Stimulated activated CD4-positive, alpha-beta T cell treated with anti-CD3 and anti-CD28 coated beads, TNF-alpha, amount 100 ng/mL, for 1 hour (primary cell): ENCODE measurements at regions not wholly inside any gene's neighbourhood (a gene's known extent, or its start where the extent isn't known, plus 50 kb on each side); places are given as distances from the start of the nearest gene placed in this dataset.

Experiments
- DNase-seq, 3 donors: peaks; one replicate each; pipeline ENCODE4 v3.0.0-alpha.2; 2020; ENCODE audit warnings: low read depth in 3 of 3, low spot score in 1 of 3

DNA sequence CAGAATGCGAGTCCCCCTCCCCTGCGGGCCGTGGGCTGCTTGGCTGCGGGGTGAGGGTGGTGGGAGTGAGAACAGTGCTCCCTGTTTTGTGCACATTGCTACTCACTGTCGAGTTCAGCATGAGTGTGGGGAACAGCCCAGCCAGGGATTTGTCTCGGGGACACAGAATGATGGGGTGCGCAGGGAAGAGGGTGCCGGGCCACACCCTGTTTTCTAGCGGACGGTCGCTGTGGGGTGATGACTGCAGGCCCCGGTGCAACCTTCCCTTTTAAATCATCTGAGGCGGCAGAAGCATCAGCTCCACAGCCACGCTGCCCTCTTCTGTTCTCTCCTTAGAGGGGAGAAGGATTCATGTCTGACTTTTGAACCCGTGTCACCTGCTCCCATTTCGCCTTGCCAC is 1051.2 kb downstream of the TBC1D22A start:
- DNase-seq, result no peak

DNA sequence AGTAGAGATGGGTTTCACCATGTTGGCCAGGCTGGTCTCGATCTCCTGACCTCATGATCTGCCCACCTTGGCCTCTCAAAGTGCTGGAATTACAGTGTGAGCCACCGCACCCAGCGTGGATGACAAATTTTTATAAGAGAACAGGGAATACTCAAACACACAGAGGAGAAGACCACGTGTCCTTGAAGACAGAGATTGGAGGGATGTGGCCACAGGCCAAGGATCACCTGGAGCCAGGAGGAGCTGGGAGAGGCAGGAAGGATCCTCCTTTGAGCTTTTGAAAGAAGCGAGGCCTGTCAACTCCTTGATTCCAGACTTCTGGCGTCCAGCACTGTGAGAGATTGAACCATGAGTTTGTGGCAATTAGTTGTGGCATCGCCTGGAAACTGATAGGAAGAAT is 1049.5 kb downstream of the TBC1D22A start:
- DNase-seq, result no peak

DNA sequence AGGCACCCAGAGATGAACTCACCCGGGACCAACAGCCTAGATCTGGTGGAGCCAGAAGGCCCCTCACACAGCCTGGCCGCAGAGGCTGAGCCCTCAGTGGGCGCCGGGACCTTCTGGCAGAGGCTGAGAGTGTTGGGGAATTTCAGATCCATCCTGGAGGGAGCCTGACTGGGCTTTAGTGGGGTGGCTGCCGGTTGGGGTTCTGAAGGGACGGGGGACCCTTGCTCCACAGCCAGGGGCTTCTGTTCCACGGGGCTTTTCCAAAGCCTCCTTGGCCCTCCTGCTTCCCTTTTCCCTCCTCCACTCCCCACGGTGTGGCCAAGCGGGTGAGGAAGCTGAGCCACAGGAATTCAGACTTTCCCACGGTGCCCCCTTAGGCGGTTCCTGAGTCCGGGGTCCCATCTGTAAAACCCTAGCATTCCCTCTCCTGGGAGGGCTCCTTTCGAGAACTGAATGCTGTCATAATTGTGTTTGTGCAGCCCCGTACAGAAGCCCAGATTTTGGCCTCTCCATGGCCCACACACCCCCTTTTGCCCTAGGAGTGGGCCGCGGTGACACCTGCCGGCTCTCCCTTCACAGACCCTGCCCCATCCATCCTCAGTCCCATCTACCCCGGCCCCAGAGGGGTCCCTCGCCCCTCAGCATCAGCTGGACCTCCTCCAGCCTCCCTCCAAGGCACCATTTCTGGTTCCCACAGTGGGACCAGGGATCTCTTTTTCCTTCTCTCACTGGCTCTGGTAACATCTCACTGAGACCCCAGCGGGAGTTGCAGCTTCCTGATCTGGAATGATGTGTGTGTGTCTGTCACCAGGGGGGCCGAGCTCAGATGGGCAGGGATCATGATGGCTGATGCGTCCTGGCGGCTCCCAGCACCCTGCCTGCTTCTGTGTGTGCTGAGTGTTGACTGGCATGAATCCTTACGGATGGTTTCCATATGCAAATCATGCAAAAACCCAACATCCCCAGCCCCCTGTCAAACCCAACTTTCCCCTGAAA is 1048.4 kb downstream of the TBC1D22A start:
- no peak for DNase-seq

DNA sequence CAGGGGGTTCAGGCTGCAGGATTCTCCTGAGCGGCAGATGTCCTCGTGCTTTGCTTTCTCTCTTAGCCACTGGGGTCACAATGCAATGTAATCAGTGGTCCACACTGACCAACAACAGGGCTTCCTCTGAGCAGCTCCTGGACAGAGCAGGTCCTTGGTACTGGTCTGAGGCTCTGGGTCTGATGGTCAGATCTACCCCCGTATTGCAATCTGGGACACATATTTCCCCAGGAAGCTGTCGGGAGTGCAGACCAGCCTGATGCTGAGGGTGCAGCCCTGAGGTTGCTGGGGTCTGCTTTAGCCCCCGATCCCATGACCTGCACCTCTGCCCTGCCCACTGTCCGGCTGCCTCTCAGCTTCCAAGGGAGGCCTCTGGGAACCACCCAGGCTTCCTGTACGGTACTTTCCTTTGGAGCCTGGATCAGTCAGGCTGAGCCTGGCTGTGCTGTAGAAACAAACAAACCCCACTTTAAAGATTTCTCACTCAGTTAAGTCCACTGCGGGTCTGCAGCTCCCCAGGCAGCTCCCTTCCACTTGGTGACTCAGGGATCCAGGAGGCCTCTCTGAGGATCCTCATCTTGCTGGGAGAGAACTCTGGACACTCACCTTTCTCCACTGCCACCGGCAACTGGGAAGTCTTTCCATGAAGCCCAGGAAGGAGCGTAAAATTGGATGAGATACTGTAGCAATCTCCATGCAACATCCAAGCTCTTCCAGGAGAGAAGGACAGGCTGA is 1046.6 kb downstream of the TBC1D22A start:
- DNase-seq, result no peak

DNA sequence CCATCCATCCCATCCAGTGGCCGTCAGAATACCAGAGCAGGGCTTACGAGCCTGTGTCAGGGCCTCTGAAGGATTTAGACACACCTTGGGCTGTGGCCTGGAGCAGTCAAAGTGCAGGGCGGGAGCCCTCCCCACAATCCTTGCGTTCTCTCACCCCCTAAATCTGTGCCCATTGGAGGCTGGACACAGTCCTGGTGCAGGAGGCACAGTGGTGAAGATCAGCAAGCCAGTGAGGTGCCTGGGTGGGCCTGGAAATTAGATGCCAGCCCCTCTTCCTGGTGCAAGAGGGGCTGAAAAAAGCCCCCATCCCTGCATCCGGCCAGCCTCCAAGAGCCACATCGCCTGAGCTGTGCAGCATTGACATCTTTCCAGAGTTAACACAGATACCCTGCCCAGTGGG is 1045.8 kb downstream of the TBC1D22A start:
- no peak for DNase-seq

DNA sequence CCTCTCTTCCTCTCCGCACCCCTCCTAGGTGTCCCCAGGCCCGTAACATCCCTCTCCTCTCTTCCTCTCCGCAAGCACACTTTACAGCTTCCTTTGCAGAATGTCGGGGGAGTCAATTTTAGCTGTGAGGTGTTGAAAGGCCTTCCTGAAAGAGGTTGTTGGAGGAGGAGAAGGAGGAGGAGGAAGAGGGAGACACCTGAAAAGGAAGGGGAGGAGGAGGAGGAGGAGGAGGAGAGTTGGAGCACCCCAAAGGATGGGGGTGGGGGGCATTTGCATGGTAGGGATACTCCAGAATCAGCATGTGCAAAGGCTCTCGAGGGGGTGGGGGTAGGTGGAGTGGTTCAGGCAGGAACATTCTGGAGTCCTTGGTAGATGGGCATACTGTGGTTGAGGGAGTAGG is 1045.1 kb downstream of the TBC1D22A start:
- DNase-seq, result no peak

DNA sequence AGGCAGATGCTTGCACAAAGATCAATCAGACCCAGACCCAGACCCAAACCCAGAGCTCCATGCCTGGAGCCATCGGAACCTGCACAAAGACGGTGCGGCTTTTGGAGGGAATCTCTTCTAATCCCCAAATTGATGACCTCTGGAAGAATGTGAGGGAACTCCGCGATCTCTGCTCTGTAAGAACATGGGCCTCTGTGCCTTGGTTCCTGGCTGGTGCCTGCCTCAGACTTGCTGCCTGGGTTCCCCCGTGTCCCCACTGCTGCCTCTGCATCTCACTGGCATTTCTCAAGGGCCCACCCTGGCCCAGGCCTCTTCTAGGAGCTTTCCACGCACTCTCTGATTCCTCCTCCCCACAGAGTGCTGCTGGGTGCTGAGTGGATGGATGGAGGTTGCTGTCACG is 1044.4 kb downstream of the TBC1D22A start:
- no peak for DNase-seq

DNA sequence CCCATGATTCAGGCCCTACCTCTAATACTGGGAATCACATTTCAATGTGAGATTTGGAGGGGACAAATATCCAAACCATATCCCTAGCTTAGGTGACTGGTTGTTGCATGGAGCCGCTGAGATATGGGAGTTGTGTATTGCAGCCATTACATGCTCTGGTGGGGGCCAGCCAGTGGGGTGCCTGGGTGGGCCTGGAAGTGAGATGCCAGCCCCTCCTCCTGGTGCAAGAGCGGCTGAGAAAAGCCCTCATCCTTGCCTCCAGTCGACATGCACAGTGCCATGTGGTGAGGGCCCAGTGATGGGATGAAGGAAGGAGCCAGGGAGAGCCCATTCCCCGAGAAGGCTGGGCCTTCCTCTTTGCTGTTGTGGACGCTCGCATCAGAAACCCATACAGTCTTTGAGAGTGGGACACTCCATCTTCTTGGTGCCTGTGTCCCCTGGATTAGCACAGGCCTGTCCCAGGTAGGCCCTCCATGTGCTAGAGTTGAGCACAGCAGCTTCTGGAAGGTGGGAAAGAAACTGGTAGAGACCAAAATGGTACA is 1043.0 kb downstream of the TBC1D22A start:
- DNase-seq, result no peak

DNA sequence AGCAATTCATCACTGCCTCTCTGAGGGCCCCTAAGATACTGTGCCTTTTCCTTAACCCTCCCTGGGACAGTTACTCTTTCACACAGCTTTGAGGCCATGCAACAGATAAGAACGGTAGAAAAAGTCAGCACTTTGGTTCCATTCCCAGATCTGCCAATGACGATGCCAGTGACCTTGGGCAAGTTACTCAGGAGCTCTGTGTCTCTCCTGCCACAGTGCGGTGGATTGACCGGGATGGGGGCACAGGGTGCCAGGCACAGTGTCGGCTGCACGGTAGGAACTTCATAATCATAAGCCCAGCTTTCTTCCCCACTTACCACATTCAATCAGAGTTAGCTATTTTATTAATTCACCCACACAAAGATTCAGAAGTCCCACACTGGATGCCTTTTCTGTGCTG is 1041.8 kb downstream of the TBC1D22A start:
- DNase-seq, result no peak

DNA sequence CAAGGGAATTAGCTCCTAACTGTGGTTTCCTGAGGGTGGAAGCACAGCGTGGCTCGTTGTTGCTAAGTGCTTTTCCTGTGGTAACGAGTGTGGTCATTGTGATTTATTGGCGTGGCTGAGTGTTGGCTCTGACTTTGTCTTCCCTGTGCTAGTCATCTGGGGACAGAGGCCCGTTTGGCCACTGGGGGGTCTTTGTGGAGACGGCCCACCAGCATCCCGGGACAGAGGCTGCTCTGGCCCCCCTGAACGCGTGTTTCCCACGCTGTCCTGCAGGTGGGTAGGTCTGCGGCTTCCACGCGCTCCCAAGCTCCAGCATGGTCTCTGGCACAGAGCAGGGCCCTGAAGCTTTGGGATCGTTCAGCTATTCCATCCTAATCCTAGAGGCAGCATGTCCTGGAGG is 1040.0 kb downstream of the TBC1D22A start:
- no peak for DNase-seq

DNA sequence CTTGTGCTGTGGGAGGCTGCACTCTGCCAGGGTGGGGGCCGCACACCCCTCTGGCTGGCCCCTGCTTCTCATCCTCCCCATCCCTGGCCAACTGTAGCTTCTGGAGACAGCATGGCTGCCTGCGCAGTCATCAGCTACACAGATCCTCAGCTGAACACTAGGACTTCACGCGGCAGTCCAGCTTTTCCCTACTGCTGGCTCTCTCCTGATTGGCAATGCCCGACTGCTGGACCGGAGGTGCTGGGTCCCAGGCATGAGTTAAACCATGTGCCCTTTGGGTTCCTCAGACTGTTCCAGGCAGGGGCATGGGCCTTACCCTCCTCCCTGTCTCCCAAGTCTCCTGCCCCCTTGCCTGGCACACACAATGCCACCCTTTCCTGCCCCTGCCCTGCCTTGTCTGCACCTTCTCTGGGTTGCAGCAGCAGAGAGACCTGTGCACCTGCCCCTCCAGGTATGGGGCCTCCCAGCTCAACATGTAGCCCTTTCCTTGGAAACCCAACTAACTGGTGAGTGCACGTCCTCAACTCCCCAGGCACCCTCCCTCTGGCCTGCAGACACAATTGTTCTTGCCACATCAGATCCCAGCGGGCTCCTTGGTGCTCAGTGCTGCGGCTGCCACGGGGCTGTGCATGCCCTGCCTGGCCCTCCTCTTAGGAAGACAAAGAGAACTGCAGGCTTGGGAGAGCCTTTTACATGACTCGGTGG is 1039.2 kb downstream of the TBC1D22A start:
- no peak for DNase-seq

DNA sequence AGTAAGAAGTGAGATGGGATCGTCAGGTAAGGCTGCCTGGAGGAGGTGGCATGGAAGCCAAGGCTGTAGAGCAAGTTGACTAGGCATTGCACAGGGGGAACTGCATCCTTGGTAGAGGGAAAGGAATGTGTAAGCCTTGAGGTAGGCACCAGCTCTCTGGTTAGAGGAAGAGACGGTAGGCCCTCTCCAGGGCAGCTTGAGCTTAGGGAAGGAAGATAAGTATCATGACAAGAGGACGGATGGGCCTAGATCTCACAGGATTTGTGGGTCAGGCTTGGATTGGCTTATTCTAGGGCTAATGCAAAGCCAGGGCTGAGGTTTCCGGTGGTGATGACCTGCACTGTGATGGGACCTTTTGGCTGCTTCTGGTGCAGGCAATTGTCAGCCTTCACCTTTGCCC is 1035.8 kb downstream of the TBC1D22A start:
- DNase-seq, result no peak

DNA sequence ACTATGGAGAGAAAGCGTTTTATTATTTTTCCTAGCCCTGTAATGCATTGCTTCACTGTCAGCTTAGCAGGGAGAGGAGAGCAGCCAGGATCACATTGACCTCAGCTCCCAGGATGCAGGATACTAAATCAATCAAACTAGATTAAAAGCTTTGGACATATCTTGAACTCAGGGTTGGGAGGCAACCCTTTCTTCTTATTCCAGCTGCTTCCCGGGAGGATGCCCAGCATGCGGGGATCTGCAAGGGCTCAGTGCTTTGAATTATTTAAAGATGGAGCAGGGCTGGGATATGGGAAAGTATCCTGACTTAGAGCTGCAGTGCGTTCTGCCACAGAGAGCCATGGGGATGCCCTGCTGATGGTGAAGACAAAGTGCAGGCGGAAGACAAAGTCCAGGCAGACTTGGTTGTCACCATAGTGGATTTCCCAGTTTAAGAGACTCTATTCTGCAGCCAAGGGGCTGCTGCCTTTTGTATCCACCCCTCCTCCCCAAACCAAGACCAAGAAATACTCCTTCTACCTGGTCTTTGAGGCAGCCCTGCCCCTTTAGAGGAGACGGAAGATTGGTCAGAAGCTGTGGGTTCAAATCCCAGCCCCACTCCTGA is 1035.0 kb downstream of the TBC1D22A start:
- no peak for DNase-seq

DNA sequence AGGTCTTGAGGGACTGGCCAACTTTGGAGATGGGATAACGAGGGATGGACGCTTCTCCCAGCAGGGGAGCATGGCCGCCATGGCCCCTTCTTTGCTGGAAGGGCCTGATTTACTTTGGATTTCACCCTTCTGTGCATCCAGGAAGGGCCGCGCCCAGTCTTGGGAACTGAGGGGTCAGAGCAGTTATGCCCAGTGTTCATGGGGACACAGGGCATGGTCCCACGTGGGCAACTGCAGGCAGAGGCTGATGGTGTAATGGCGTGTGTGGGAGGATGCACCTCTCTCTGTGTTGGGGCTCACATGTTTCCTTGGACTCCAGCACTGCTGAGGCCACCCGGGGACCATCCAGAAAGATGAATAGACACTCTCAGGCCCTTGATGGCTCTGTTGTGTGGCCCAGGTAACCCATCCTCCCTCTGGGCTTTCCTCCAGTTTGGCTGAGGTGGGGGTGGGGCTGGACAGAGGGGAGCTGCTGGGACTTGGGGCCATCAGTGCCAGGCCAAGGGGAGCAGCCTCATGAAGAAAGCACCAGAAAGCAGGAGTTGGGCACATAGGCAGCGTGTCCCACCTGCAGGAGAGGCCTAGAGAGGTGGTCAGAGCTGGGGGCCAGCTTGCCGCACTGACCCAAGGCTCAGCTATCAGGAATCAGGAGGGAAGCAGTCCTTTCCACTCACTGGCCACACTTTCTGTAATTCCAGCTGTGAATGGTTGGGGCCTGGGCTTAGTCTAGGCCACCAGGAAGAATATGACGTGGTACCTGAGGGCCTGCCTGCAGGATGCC is 1033.9 kb downstream of the TBC1D22A start:
- DNase-seq, result no peak

DNA sequence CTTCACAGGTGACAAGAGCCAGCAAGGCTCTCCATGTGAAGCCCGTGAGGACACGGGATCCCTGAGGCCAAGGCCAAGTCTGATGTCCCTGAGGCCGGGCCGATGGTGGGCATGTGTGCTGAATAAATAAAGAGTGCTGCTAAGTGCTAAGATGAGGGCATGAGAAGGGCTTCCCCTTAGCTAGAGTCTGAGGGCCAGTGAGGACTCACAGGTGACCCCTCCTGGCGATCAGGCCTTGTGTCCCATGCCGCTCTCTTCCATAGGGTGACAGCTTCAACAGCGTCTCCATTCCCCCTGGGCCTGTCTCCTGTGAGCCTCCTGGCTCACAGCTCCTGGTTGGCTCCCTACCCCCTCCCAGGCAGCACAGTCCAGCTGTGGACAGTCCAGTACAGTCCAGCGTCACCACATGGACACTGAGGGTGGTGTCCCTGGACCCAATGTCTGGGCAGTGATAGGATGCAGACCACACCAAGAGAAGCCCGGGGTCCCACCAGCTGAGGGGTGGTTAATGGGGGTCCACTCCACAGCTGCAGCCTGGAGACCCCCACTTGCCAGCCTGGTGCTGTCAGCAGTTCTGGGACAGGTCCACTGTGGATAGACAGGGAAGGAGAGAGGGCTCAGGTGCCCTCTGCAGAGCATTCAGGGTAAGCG is 1033.2 kb downstream of the TBC1D22A start:
- no peak for DNase-seq

DNA sequence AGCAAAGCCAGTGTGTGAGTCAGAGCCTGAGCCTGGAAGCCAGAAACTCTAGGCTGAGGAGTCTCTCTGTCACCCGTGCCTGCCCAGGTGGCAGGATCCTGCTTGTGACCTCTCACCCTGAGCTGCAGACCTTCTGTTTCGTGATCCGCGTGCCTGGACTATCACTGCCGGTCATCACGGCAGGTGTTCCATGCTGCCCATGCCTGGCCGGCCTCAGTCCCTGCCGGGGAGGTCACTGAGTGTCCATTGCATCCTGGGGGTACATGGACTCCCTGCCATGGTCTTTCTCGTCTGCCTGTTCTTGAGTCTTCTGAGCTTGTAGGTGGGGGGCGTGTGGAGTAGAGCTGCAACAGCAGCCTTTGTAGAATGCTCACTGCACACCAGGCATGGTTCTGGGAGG is 1032.4 kb downstream of the TBC1D22A start:
- no peak for DNase-seq

DNA sequence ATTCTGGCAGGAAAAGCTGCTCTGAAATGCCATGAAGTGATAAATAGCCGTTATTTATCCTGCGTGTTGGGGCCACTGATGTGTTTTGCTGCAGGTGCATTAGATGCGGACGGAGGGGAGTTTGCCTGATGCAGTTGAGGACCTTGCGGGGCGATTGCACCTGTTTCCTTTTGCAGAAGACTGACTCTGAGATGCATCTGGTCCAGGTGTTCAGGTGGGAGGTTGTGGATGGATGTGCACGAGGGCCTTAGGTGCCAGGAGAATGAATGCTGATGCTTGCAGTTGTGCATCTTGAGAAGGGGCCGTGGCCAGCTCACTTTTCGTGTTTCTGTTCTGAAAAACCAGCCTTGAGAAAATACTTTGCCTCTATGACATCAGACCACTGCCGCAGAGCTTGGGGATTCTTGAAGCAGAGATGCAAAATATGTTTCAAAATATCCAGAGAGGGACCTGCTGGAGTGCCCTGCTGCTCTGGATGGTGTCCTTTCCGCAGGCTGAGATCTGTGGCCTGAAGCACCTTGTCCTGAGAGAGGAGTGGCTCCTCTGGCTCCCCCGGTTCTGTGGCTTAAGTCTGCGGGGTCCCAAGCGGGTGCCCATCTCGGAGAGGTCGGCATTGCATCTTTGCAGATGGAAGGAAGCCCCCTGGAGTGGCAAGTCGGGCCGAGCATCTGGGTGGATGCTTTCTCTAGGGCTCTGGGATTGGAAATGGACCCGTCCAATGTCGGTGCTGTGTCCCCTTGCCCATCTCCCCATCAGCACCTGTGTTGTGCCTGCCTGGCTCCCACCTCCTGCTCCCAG is 1031.1 kb downstream of the TBC1D22A start:
- DNase-seq, result no peak

DNA sequence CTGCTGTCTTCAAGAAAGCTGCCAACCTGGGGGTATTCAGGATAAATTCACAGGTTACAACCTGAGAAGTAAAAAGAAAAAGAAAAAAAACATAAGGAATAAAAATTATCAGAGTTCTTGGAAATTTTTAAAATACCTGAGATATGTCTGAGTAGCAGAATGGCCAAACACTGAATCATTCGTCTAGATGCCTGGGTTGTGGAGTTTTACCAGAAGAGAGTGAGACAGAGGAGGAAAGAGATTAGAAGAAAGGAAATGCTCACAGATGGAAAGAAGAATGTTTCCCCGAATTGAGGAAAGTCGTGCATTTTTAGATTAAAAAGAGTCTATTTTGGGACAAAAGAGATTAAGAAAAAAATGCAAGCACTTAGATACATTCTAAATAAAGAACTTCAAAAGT is 1026.7 kb downstream of the TBC1D22A start:
- DNase-seq, result no peak

DNA sequence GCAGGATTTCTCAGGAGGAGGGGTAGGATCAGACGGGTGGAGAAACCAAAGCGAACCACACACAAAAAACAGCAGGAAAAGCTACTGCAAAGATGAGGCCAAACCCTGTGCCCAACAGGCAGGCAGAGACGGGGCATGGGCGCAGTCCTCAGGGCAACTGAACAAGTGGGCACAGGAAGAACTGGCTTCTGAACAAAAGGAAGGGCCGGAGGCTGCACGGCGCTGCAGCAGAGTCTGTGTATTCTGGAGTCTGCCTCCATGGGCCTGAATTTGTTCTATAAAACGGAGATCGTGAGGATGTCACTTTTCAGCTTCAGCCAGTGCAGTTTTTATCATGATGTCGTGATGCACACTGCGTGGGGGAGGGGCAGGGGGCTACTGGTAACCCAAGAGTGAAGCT is 1026.0 kb downstream of the TBC1D22A start:
- no peak for DNase-seq
